HG03460 (cell line): ENCODE measurements at regions not wholly inside any gene's neighbourhood (a gene's known extent, or its start where the extent isn't known, plus 50 kb on each side); places are given as distances from the start of the nearest gene placed in this dataset.
"Not testable (repeated sequence)": the region's sequence is repeated elsewhere in the genome, so short reads cannot be mapped to it uniquely, and the experiment has no call there.

ENCODE experiments used
- ATAC-seq: cut with Tn5 transposase; IDR thresholded peaks from one replicate; pipeline ENCODE4 v1.9.1; 2021; ENCODE audit not compliant: unreplicated experiment

- ATAC-seq: no peak
Observed at GRCh38 chrX:140165849-140166248, 200.5 kb upstream of the CXorf66 start.

DNA sequence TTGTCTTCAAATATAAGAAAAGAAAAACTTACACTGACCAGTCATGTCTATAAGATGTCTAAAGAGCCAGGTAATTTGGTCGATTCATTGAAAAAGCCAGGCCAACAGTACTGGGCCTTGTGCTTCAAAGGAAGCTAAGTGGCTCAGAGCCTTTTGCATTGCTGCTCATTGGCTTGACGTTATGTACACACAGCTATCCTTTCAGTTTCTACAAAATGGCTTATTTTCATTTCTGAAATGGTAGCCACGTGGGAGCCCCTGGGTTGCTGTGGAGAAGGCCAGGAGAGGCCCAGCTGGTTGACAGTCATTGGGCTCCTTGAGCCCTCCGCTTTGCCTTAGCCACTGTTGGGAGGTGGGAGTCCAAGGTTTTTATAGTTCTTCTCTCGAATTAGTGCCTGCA lies 199.1 kb upstream of the CXorf66 start:
- ATAC-seq: no peak

- ATAC-seq: no peak
Observed at GRCh38 chrX:140163371-140164159, 198.2 kb upstream of the CXorf66 start.

GRCh38 chrX:140157611-140158010 lies 192.3 kb upstream of the CXorf66 start:
- no peak for ATAC-seq

GRCh38 chrX:140157143-140157542 lies 191.8 kb upstream of the CXorf66 start:
- ATAC-seq: no peak

- no peak for ATAC-seq
Observed at GRCh38 chrX:140151316-140151715, 186.0 kb upstream of the CXorf66 start.

GRCh38 chrX:140149761-140150160 lies 184.4 kb upstream of the CXorf66 start:
- ATAC-seq: no peak

GRCh38 chrX:140141444-140142029 lies 176.2 kb upstream of the CXorf66 start:
- peak; percentile 61 for ATAC-seq

DNA sequence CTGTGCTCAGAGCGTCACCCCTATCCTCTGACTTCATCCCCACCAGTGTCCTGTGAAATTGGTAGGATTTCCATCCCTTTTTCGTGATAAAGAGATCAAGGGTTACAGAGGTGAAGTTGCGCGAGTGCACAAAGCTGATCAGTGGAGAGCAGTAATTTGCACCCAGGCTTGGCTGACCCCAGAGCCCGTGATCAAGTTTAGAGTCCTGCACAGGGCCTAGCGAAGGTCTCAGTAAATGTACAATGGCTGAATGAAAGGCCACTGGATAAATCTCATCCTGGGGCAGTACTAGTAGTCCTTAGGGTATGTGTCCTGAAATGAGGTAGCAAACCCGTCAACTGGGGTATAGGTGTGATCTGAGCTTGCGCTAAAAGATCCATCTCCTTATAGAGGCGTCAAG lies 173.2 kb upstream of the CXorf66 start:
- ATAC-seq: not testable (repeated sequence)

- not testable (repeated sequence) for ATAC-seq
Observed at GRCh38 chrX:140138065-140138464, 172.7 kb upstream of the CXorf66 start.

GRCh38 chrX:140132937-140133336 lies 167.6 kb upstream of the CXorf66 start:
- no peak for ATAC-seq

GRCh38 chrX:140123446-140123845 lies 158.1 kb upstream of the CXorf66 start:
- ATAC-seq: no peak

DNA sequence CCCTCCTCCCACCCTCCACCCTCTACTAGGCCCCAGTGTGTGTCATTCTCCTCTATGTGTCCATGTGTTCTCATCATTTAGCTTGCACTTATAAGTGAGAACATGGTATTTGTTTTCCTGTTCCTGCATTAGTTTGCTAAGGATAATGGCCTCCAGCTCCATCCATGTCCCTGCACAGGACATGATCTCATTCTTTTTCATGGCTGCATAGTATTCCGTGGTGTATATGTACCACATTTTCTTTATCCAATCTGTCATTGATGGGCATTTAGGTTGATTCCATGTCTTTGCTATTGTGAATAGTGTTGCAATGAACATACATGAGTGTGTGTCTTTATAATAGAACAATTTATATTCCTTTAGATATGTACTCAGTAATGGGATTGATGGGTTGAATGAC lies 148.7 kb upstream of the CXorf66 start:
- not testable (repeated sequence) for ATAC-seq

- no peak for ATAC-seq
Observed at GRCh38 chrX:140110081-140110650, 144.8 kb upstream of the CXorf66 start.

DNA sequence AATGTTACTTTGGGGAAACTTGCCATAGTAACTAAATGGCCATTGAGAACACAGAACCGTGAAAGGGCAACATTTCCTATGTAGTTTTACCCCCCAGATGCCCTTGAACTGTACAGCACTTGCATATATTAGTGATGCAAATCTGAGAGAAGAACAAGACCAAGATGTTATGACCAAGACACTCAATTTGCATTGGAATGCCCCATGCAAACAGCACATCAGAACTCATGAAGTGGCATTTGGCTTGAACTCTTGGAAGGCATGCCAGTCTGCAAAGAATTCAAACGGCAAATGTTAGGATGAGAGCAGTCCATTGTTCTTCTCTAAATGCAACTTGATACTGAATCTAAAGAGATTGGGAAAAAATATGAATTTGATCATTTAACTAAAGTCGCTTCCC lies 139.4 kb upstream of the CXorf66 start:
- no peak for ATAC-seq

GRCh38 chrX:140099221-140099620 lies 133.9 kb upstream of the CXorf66 start:
- no peak for ATAC-seq

DNA sequence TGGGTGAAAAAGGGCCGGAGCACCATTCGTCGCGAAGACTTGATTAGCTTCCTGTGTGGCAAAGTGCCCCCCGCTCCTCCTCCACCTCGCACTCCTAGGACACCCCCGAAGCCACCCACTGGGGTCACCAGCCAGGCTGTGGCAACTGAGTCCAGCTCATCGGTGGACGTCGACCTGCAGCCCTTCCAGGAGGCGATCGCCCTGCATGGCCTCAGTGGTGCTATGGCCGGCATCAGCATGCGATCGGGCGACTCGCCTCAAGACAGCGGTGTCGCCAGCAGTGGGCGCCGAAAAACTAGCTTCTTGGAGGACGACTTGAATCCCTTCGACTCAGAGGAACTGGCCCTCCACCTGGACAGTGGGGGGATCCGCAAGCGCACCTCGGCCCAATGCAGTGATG lies 126.8 kb upstream of the CXorf66 start:
- ATAC-seq: no peak

DNA sequence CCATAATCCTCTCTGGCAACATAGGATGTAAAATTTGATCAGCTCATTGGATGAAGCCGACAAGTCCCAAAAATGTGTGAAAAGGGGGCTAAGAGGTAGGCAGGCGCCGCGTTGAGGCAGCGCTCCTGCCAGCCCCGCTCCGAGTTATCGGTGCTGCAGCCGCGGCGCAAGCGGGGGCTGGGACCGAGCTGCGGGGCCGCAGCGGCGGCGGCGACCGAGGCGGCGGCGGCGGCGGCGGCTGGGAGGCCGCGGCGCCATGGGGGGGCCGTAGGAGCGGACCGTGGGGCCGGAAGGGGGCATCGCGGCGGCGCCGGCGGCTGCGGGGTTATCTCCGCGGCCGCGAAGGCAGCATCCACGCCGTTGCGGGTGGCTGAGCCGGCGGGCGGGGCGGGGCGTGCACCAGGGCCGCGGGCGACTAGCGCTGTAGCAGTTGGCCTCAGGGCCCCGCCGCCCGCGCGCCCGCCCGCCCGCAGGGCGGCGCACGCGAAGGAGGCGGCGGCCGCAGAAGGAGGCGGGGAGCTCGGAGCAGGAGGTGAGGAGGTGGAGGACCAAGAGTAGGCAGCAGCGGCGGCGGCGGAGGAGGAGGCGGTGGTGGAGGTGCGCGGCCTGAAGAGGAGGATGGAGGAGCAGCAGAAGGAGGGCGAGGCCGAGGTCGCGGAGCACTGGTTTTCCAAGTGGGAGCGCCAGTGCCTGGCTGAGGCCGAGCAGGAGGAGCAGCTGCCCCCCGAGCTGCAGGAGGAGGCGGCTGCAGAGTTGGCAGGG lies 126.0 kb upstream of the CXorf66 start:
- ATAC-seq: peak; percentile 62

DNA sequence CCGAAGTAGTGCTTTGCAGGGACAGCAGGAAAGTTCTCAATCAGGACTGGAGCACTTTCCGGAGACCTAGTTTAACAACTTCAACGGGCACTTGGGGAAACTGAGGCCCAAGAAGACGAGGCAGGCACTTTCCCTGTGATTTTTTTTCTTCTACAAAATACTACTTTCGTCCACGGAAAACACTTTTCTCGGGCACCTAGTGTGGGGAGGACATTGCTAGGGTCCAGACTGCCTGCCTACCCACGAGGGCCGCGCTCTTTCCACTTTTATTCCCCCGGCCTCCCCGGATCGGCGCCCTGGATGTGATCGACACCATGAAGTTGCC lies 125.4 kb upstream of the CXorf66 start:
- no peak for ATAC-seq

- no peak for ATAC-seq
Observed at GRCh38 chrX:140088438-140088837, 123.1 kb upstream of the CXorf66 start.

- no peak for ATAC-seq
Observed at GRCh38 chrX:140087875-140088274, 122.6 kb upstream of the CXorf66 start.

DNA sequence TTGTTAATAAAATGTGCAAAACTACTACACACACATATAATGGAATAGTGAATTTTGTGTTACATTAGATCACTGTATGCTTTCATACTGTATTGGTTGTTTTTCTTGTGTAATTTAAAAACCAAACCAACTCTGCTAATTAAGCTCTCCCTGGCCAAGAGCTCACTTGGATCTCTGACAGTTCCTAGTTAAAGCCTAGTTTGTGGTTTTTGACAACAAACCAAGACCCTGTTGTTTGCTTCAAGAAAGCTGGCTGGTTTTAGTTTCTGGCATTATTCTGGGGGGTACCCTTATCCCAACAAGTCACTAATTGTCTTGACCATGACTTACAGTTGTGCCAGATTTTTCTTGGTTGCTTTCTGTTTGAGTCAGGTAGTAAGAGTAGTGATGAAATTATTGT lies 121.4 kb upstream of the CXorf66 start:
- ATAC-seq: no peak
